Esophagus squamous epithelium (tissue), 4 donors: ENCODE measurements at regions not wholly inside any gene's neighbourhood (a gene's known extent, or its start where the extent isn't known, plus 50 kb on each side); places are given as distances from the start of the nearest gene placed in this dataset.

Experiments used
- CTCF ChIP-seq, 6 experiments: fragments of 450-650 bp in 4 of 6; fragments of 200-600 bp in 2 of 6; sonication (generic) in 2 of 6; IDR thresholded peaks; one replicate each; pipeline ENCODE4 v1.5.1; 2016 to 2019; ENCODE audit warnings: antibody characterized with exemption in 6 of 6, mild to moderate bottlenecking in 4 of 6, moderate library complexity in 4 of 6
- POLR2A ChIP-seq, 4 donors: fragments of 450-650 bp; IDR thresholded peaks; one replicate each; pipeline ENCODE4 v1.6.1; 2017; ENCODE audit warnings: antibody characterized with exemption in 4 of 4, mild to moderate bottlenecking in 4 of 4, moderate library complexity in 3 of 4

DNA sequence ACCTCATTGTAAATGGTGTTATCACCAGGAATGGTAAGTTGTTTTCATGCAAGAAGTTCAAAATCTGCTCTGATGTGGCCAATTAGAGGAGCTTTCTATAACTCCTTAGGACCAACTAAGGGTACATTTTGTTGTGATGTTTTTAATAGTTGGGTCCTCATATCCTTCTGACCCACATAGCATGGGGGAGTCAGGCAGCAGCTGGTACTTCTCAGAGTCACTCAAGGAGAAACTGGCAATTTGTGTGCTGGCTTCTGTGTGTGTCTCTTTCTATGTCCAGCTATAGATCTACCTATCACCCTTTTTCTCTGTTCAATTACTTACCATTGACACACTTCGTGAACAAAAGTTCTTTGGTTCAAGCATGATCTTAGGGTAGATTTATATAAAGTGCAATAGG lies 194.3 kb upstream of the TENM3 start:
- no peak for TF ChIP-seq CTCF (IDR thresholded peaks at IDR 0.05)
- TF ChIP-seq POLR2A (IDR thresholded peaks at IDR 0.05), result no peak
